GM12878 (cell line): ENCODE measurements at regions not wholly inside any gene's neighbourhood (a gene's known extent, or its start where the extent isn't known, plus 50 kb on each side); places are given as distances from the start of the nearest gene placed in this dataset.

Experiments used
- ATAC-seq: fragments of 200-7000 bp; cut with Tn5 transposase; 3 replicates; pipeline ENCODE4 v1.9.1; 2020; ENCODE audit warnings: mild to moderate bottlenecking, moderate library complexity
- BruUV-seq: library from RNA; stranded (reverse); fragments of 400-500 nt; replicated peaks from 2 replicates; lab custom pipeline; 2021; lab: Mats Ljungman, UMichigan
- CTCF ChIA-PET: fragments of 300-600 bp; sonication (Branson Sonifier 250); formaldehyde crosslinking; extraction: SDS; loops from one replicate; lab custom pipeline; 2021; ENCODE audit warnings: inconsistent platforms; lab: Yijun Ruan, JAX
- POLR2A ChIA-PET: fragments of 350-600 bp; formaldehyde crosslinking; extraction: SDS; loops from one replicate; lab custom pipeline; 2021; ENCODE audit warnings: inconsistent platforms; lab: Charles Lee
- RAD21 ChIA-PET: fragments of 300-600 bp; sonication (Branson Sonifier 250); formaldehyde crosslinking; loops from one replicate; lab custom pipeline; 2023; ENCODE audit warnings: antibody characterized with exemption; ENCODE audit not compliant: unreplicated experiment; lab: Charles Lee
- SMC1A ChIA-PET: fragments of 300-600 bp; sonication (Branson Sonifier 250); formaldehyde crosslinking; loops from one replicate; lab custom pipeline; 2023; ENCODE audit not compliant: unreplicated experiment, uncharacterized antibody; lab: Charles Lee
- DNase-seq: peaks from one replicate; pipeline ENCODE4 v3.0.0-alpha.2; 2011; ENCODE audit warnings: low read depth, low spot score
- FAIRE-seq: peaks from 3 replicates; lab custom pipeline; 2011; peaks lifted over from hg19 to GRCh38; lab: Jason Lieb, UNC
- H2AFZ ChIP-seq: 2 replicates; pipeline ENCODE4 v1.6.0; 2011; ENCODE audit warnings: low read depth, low read length, control low read depth; ENCODE audit not compliant: control insufficient read depth
- H3K27ac ChIP-seq: 2 replicates; pipeline ENCODE4 v1.5.1; 2011; ENCODE audit warnings: control low read depth; ENCODE audit not compliant: control insufficient read depth, insufficient read depth
- H3K27me3 ChIP-seq, 2 experiments: replicated peaks in 1 of 2; 2 replicates each; pipeline versions ENCODE4 v1.6.0 to v1.6.1; 2011; ENCODE audit warnings: low read length in 1 of 2; ENCODE audit not compliant: control insufficient read depth in 2 of 2, insufficient read depth in 2 of 2
- H3K36me3 ChIP-seq, 2 experiments: 2 replicates each; pipeline ENCODE4 v1.5.1; 2011; ENCODE audit warnings: low read length in 1 of 2; ENCODE audit not compliant: control insufficient read depth in 2 of 2, insufficient read depth in 2 of 2
- H3K4me1 ChIP-seq: 2 replicates; pipeline ENCODE4 v1.6.1; 2011; ENCODE audit warnings: mild to moderate bottlenecking, low read length, moderate library complexity, mixed read lengths; ENCODE audit not compliant: control insufficient read depth, insufficient read depth
- H3K4me2 ChIP-seq: 2 replicates; pipeline ENCODE4 v1.6.0; 2011; ENCODE audit warnings: control low read depth; ENCODE audit not compliant: control insufficient read depth, insufficient read depth
- H3K4me3 ChIP-seq: fragments of 200-600 bp; sonication (generic); 2 replicates; pipeline ENCODE4 v1.5.1; 2016
- H3K79me2 ChIP-seq: 2 replicates; pipeline ENCODE4 v1.6.0; 2011; ENCODE audit warnings: low read length; ENCODE audit not compliant: control insufficient read depth, insufficient read depth
- H3K9ac ChIP-seq: 2 replicates; pipeline ENCODE4 v1.8.0; 2011; ENCODE audit warnings: low read length, control low read depth, mixed read lengths; ENCODE audit not compliant: control insufficient read depth, insufficient read depth
- H3K9me3 ChIP-seq: replicated peaks from 3 replicates; pipeline ENCODE4 v1.5.1; 2011; ENCODE audit warnings: mild to moderate bottlenecking, low read length; ENCODE audit not compliant: control insufficient read depth, insufficient read depth
- H4K20me1 ChIP-seq: 2 replicates; pipeline ENCODE4 v1.6.0; 2011; ENCODE audit not compliant: control insufficient read depth, insufficient read depth
- ATF7 ChIP-seq: fragments of 450-650 bp; IDR thresholded peaks from 2 replicates; pipeline ENCODE4 v1.6.1; 2016; ENCODE audit warnings: low read depth, mild to moderate bottlenecking
- HDAC6 ChIP-seq: fragments of 200-600 bp; sonication (generic); IDR thresholded peaks from one replicate; pipeline ENCODE4 v1.8.0; 2017; ENCODE audit warnings: antibody characterized with exemption; ENCODE audit not compliant: unreplicated experiment
- POLR2A ChIP-seq: IDR thresholded peaks from 2 replicates; pipeline ENCODE4 v1.6.1; 2011; ENCODE audit warnings: low read depth, mild to moderate bottlenecking, low read length
- SIN3A ChIP-seq: IDR thresholded peaks from 2 replicates; pipeline ENCODE4 v1.6.1; 2012; ENCODE audit warnings: low read depth, low read length, improper control_type of control experiment
- STAT1 ChIP-seq: fragments of 450-650 bp; conservative IDR thresholded peaks from 2 replicates; pipeline ENCODE4 v1.6.1; 2014; ENCODE audit warnings: antibody characterized with exemption, mild to moderate bottlenecking
- TCF12 ChIP-seq: IDR thresholded peaks from 2 replicates; pipeline ENCODE4 v1.6.1; 2011; ENCODE audit warnings: low read depth, mild to moderate bottlenecking, low read length
- ZNF622 ChIP-seq: fragments of 450-650 bp; IDR thresholded peaks from 2 replicates; pipeline ENCODE4 v1.6.1; 2017; ENCODE audit warnings: mild to moderate bottlenecking, inconsistent platforms
- ZZZ3 ChIP-seq: IDR thresholded peaks from 2 replicates; pipeline ENCODE4 v1.6.1; 2011; ENCODE audit warnings: low read depth; ENCODE audit not compliant: control insufficient read depth, insufficient read length
- WGBS: methylation state at CpG from one replicate; pipeline ENCODE4 v1.1.6; 2016; ENCODE audit warnings: low lambda C conversion rate; ENCODE audit not compliant: insufficient replicate concordance, insufficient coverage; ENCODE audit errors: missing lambda C conversion rate; 5-methylcytosine and 5-hydroxymethylcytosine counted together
- in situ Hi-C: fragments of 300-500 bp; cut with MboI; formaldehyde crosslinking; loops from 9 replicates; pipeline ENCODE4 v1.14.3; 2018; ENCODE audit warnings: mixed read lengths
- intact Hi-C: fragments of 100-400 bp; cut with micrococcal nuclease; formaldehyde crosslinking; loops from one replicate; pipeline ENCODE4 v1.14.2; 2022; ENCODE audit not compliant: unreplicated experiment
- TF ChIP-seq, protein P1 (sequence below): fragments of 450-650 bp; IDR thresholded peaks from 2 replicates; pipeline ENCODE4 v1.6.1; 2018; ENCODE audit warnings: mild to moderate bottlenecking, low read depth, moderate library complexity; ENCODE audit not compliant: partially characterized antibody
- TF ChIP-seq, protein P2 (sequence below): fragments of 450-650 bp; IDR thresholded peaks from 2 replicates; pipeline ENCODE4 v1.6.1; 2017; ENCODE audit warnings: mild to moderate bottlenecking, low read depth, inconsistent platforms; ENCODE audit not compliant: poor library complexity, severe bottlenecking

DNA sequence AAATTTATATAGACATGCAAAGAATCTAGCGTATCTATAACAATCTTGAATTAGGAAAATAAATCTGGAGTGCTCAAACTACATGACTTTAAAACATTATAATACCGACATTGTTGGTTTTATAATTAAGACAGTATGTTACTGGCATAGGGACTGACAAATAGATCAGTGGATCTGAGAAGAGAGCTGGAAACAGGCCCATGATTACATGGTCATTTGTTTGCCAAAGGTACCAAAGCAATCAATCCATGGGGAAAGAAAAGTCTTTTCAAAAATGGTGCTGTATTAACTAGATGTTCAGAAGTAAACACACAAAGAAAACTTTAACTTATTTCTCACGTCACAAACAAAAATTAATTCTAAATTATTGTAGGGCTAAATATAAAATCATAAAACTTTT lies 124.2 kb downstream of the BCL2L11 start (continued):
- TF ChIP-seq, protein P1, sequence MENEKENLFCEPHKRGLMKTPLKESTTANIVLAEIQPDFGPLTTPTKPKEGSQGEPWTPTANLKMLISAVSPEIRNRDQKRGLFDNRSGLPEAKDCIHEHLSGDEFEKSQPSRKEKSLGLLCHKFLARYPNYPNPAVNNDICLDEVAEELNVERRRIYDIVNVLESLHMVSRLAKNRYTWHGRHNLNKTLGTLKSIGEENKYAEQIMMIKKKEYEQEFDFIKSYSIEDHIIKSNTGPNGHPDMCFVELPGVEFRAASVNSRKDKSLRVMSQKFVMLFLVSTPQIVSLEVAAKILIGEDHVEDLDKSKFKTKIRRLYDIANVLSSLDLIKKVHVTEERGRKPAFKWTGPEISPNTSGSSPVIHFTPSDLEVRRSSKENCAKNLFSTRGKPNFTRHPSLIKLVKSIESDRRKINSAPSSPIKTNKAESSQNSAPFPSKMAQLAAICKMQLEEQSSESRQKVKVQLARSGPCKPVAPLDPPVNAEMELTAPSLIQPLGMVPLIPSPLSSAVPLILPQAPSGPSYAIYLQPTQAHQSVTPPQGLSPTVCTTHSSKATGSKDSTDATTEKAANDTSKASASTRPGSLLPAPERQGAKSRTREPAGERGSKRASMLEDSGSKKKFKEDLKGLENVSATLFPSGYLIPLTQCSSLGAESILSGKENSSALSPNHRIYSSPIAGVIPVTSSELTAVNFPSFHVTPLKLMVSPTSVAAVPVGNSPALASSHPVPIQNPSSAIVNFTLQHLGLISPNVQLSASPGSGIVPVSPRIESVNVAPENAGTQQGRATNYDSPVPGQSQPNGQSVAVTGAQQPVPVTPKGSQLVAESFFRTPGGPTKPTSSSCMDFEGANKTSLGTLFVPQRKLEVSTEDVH: no peak
- no peak for TF ChIP-seq HDAC6
- no peak for TF ChIP-seq ZZZ3
- no peak for TF ChIP-seq SIN3A
- TF ChIP-seq TCF12: no peak
- no peak for TF ChIP-seq POLR2A
- TF ChIP-seq, all 136 proteins: peak for 0

DNA sequence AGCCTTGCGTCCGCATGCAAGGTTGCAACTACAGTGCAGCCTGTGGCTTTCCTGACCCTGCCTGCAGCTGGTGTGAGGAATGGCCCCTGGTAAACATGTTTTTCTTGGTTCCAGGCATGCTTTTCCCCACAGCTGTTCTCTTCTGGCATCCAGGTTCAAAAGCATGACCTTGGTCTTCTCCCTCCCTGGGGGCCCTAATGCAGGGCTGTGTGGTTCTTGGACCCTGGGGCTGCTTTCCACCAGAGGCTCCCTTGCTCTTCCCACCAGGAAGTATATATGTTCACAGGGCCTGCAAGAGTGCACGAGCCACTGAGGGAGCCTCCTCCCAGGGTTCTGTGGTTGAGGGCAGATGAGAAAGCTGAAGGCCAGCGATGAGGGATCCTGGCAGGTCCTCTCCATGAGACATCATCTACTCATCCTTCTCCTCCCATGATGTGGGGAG lies 125.9 kb downstream of the BCL2L11 start:
- H3K27me3 ChIP-seq: no peaks in the 10 kb centered on the region
- WGBS: 63% methylated on average over 4 of the region's 4 CpGs
- H3K27ac ChIP-seq: no peak overlapping the region
- in situ Hi-C loops: no loop called here
- intact Hi-C loops: no loop called here
- POLR2A ChIA-PET: no interaction called here
- H3K4me2 ChIP-seq: no peak overlapping the region
- H3K36me3 ChIP-seq: no peaks in the 10 kb centered on the region
- no peak for FAIRE-seq
- RAD21 ChIA-PET: no interaction called here
- no peak for ATAC-seq
- TF ChIP-seq, protein P2, sequence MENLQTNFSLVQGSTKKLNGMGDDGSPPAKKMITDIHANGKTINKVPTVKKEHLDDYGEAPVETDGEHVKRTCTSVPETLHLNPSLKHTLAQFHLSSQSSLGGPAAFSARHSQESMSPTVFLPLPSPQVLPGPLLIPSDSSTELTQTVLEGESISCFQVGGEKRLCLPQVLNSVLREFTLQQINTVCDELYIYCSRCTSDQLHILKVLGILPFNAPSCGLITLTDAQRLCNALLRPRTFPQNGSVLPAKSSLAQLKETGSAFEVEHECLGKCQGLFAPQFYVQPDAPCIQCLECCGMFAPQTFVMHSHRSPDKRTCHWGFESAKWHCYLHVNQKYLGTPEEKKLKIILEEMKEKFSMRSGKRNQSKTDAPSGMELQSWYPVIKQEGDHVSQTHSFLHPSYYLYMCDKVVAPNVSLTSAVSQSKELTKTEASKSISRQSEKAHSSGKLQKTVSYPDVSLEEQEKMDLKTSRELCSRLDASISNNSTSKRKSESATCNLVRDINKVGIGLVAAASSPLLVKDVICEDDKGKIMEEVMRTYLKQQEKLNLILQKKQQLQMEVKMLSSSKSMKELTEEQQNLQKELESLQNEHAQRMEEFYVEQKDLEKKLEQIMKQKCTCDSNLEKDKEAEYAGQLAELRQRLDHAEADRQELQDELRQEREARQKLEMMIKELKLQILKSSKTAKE: no peak
- no peak for TF ChIP-seq STAT1
- TF ChIP-seq ATF7: no peak
- no peak for TF ChIP-seq ZNF622
- H3K4me3 ChIP-seq: no peak overlapping the region
- no peak overlapping the region for H2AFZ ChIP-seq
- H3K9me3 ChIP-seq: no peaks in the 10 kb centered on the region; the same call in 2 of the 3 replicates
- no peaks in the 10 kb centered on the region for H3K4me1 ChIP-seq
- no TSS peak for BruUV-seq
- H3K79me2 ChIP-seq: no peaks in the 10 kb centered on the region
- no peak for DNase-seq
- SMC1A ChIA-PET: no interaction called here
- no peak overlapping the region for H3K9ac ChIP-seq
- CTCF ChIA-PET: no interaction called here
- no peaks in the 10 kb centered on the region for H4K20me1 ChIP-seq
